Liver (tissue), 8 donors: ENCODE measurements at regions not wholly inside any gene's neighbourhood (a gene's known extent, or its start where the extent isn't known, plus 50 kb on each side); places are given as distances from the start of the nearest gene placed in this dataset.

ENCODE experiments used
- DNase-seq: peaks from one replicate; pipeline ENCODE4 v3.0.0-alpha.2; 2017; ENCODE audit warnings: low spot score
- H3K27ac ChIP-seq, 2 donors: one replicate each; pipeline ENCODE4 v1.7.0; 2013; ENCODE audit warnings: inconsistent platforms in 2 of 2, low read length in 2 of 2, control low read depth in 1 of 2, low read depth in 1 of 2, mild to moderate bottlenecking in 1 of 2
- H3K27me3 ChIP-seq, 4 donors: one replicate each; pipeline versions ENCODE4 v1.6.1 to v1.7.0; 2013; ENCODE audit warnings: low read length in 3 of 4, inconsistent platforms in 1 of 4, mild to moderate bottlenecking in 1 of 4, moderate library complexity in 1 of 4; ENCODE audit not compliant: control insufficient read depth in 4 of 4, insufficient read depth in 4 of 4
- H3K36me3 ChIP-seq, 4 donors: one replicate each; pipeline versions ENCODE4 v1.6.1 to v1.7.0; 2013; ENCODE audit warnings: low read length in 3 of 4, mild to moderate bottlenecking in 3 of 4, low read depth in 1 of 4, moderate library complexity in 1 of 4; ENCODE audit not compliant: control insufficient read depth in 4 of 4, insufficient read depth in 3 of 4
- H3K4me1 ChIP-seq, 4 donors: one replicate each; pipeline versions ENCODE4 v1.6.1 to v1.7.0; 2013; ENCODE audit warnings: low read length in 3 of 4, mild to moderate bottlenecking in 3 of 4, moderate library complexity in 1 of 4; ENCODE audit not compliant: control insufficient read depth in 4 of 4, insufficient read depth in 4 of 4
- H3K4me3 ChIP-seq, 3 donors: one replicate each; pipeline versions ENCODE4 v1.6.1 to v1.7.0; 2013; ENCODE audit warnings: low read length in 3 of 3, control low read depth in 1 of 3, low read depth in 1 of 3, mild to moderate bottlenecking in 1 of 3
- H3K9ac ChIP-seq, 2 donors: one replicate each; pipeline ENCODE4 v1.7.0; 2013; ENCODE audit warnings: low read length in 2 of 2, mild to moderate bottlenecking in 2 of 2, moderate library complexity in 2 of 2, control low read depth in 1 of 2, low read depth in 1 of 2
- H3K9me3 ChIP-seq, 4 donors: one replicate each; pipeline versions ENCODE4 v1.6.1 to v1.7.0; 2013; ENCODE audit warnings: low read length in 3 of 4; ENCODE audit not compliant: control insufficient read depth in 4 of 4
- EGR1 ChIP-seq, 2 donors: IDR thresholded peaks; 2 replicates each; pipeline ENCODE4 v1.6.1; 2016 to 2018; ENCODE audit warnings: antibody characterized with exemption in 2 of 2, low read depth in 2 of 2
- FOXA1 ChIP-seq: IDR thresholded peaks from 2 replicates; pipeline ENCODE4 v1.6.1; 2016; ENCODE audit warnings: antibody characterized with exemption
- FOXA2 ChIP-seq: IDR thresholded peaks from 2 replicates; pipeline ENCODE4 v1.6.1; 2016; ENCODE audit warnings: antibody characterized with exemption
- GABPA ChIP-seq, 2 donors: IDR thresholded peaks in 1 of 2; conservative IDR thresholded peaks in 1 of 2; 2 replicates each; pipeline ENCODE4 v1.6.1; 2016; ENCODE audit warnings: antibody characterized with exemption in 2 of 2, mild to moderate bottlenecking in 1 of 2, moderate library complexity in 1 of 2
- HNF4G ChIP-seq: IDR thresholded peaks from 2 replicates; pipeline ENCODE4 v1.6.1; 2016; ENCODE audit warnings: antibody characterized with exemption
- JUND ChIP-seq, 2 donors: IDR thresholded peaks; 2 replicates each; pipeline ENCODE4 v1.6.1; 2016; ENCODE audit warnings: antibody characterized with exemption in 2 of 2
- NR2F2 ChIP-seq: IDR thresholded peaks from 2 replicates; pipeline ENCODE4 v1.6.1; 2016; ENCODE audit warnings: antibody characterized with exemption
- RAD21 ChIP-seq, 2 donors: IDR thresholded peaks; 2 replicates each; pipeline ENCODE4 v1.6.1; 2016; ENCODE audit warnings: antibody characterized with exemption in 2 of 2, mild to moderate bottlenecking in 2 of 2
- SP1 ChIP-seq: IDR thresholded peaks from 2 replicates; pipeline ENCODE4 v1.6.1; 2018; ENCODE audit warnings: antibody characterized with exemption, mild to moderate bottlenecking
- TAF1 ChIP-seq: conservative IDR thresholded peaks from 2 replicates; pipeline ENCODE4 v1.6.1; 2016; ENCODE audit warnings: antibody characterized with exemption, mild to moderate bottlenecking
- YY1 ChIP-seq: IDR thresholded peaks from 2 replicates; pipeline ENCODE4 v1.6.1; 2016; ENCODE audit warnings: antibody characterized with exemption, mild to moderate bottlenecking
- WGBS: extraction: QIAGEN DNeasy Blood & Tissue Kit; methylation state at CpG from one replicate; pipeline ENCODE4 v1.1.7; 2013; 5-methylcytosine and 5-hydroxymethylcytosine counted together
- TF ChIP-seq, protein P1 (sequence below): IDR thresholded peaks from 2 replicates; pipeline ENCODE4 v1.6.1; 2016; ENCODE audit warnings: antibody characterized with exemption
- TF ChIP-seq, protein P2 (sequence below): IDR thresholded peaks from 2 replicates; pipeline ENCODE4 v1.6.1; 2016; ENCODE audit warnings: antibody characterized with exemption
- TF ChIP-seq, protein P3 (sequence below): fragments of 150-350 bp; IDR thresholded peaks from 2 replicates; pipeline ENCODE4 v1.5.1; 2017; ENCODE audit warnings: improper control_type of control experiment, low read depth, low read length; ENCODE audit not compliant: missing input control
- donor health status: healthy.
- donor health status: healthy.
- donor health status: healthy.
- donor health status: healthy.
- donor health status: healthy.

DNA sequence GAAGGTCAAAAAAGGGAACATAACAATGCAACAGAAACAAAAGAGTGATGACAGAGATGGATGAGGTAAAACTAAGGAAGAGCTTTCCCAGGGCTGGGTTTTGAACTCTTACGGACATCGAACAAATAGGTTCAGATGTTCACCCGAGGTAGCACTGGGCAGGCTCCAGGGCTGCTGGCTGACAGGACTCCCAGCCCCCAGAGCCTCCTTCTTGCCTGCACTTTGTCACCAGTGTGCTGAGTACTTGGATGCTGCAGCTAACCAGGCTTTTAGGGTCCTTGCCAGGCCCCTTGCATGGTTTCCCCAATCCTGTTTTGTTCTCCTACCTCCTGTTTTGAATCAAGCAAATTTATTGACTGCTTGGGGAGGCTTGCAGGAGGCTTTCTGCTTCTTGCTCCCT, 322.9 kb downstream of the DYSF start:
- no peak for DNase-seq
- TF ChIP-seq, protein P1, sequence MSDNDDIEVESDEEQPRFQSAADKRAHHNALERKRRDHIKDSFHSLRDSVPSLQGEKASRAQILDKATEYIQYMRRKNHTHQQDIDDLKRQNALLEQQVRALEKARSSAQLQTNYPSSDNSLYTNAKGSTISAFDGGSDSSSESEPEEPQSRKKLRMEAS: no peak
- TF ChIP-seq RAD21 (IDR thresholded peaks at IDR 0.05): no peak

DNA sequence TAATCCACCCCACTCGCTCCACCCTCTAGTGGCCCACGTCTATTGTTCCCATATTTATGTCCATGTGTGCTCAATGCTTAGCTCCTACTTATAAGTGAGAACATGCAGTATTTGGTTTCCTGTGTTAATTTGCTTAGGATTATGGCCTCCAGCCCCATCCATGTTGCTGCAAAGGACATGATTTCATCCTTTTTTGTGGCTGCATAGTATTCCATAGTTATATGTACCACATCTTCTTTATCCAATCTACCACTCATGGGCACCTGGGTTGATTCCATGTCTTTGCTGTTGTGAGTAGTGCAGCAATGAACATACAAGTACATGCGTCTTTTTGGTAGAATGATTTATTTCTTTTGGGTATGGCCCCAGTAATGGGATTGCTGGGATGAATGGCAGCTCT, 319.9 kb downstream of the DYSF start:
- Histone ChIP-seq H3K4me1 (no peaks in the 10 kb centered on the region), H3K9ac (no peak overlapping the region), H3K27ac (no peak overlapping the region), H3K36me3 (no peaks in the 10 kb centered on the region), H3K9me3 (peaks cover 0 to 8% (median 0%) of the 10 kb centered on the region in 4 donors), H3K4me3 (no peak overlapping the region), H3K27me3 (no peaks in the 10 kb centered on the region)
- WGBS: 90% methylated on average over 3 of the region's 3 CpGs
- DNase-seq: no peak
- TF ChIP-seq GABPA (IDR thresholded peaks at IDR 0.05 in 1 of 2, conservative IDR thresholded peaks at IDR 0.05 in 1 of 2): no peak
- TF ChIP-seq, protein P2, sequence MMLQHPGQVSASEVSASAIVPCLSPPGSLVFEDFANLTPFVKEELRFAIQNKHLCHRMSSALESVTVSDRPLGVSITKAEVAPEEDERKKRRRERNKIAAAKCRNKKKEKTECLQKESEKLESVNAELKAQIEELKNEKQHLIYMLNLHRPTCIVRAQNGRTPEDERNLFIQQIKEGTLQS: no peak
- no peak for TF ChIP-seq TAF1
- TF ChIP-seq, protein P3, sequence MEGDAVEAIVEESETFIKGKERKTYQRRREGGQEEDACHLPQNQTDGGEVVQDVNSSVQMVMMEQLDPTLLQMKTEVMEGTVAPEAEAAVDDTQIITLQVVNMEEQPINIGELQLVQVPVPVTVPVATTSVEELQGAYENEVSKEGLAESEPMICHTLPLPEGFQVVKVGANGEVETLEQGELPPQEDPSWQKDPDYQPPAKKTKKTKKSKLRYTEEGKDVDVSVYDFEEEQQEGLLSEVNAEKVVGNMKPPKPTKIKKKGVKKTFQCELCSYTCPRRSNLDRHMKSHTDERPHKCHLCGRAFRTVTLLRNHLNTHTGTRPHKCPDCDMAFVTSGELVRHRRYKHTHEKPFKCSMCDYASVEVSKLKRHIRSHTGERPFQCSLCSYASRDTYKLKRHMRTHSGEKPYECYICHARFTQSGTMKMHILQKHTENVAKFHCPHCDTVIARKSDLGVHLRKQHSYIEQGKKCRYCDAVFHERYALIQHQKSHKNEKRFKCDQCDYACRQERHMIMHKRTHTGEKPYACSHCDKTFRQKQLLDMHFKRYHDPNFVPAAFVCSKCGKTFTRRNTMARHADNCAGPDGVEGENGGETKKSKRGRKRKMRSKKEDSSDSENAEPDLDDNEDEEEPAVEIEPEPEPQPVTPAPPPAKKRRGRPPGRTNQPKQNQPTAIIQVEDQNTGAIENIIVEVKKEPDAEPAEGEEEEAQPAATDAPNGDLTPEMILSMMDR: no peak
- no peak for TF ChIP-seq EGR1 (IDR thresholded peaks at IDR 0.05; ENCODE audit: low read depth in 2 of 2)

More for the DNA sequence above, 322.9 kb downstream of the DYSF start:
- WGBS: 82% methylated on average over 3 of the region's 3 CpGs
- H3K27me3 ChIP-seq: no peaks in the 10 kb centered on the region
- no peaks in the 10 kb centered on the region for H3K4me1 ChIP-seq
- no peak overlapping the region for H3K9ac ChIP-seq
- H3K36me3 ChIP-seq: no peaks in the 10 kb centered on the region
- H3K27ac ChIP-seq: no peak overlapping the region
- no peak overlapping the region for H3K4me3 ChIP-seq
- H3K9me3 ChIP-seq: peaks cover 0 to 1% (median 0%) of the 10 kb centered on the region in 4 donors

DNA sequence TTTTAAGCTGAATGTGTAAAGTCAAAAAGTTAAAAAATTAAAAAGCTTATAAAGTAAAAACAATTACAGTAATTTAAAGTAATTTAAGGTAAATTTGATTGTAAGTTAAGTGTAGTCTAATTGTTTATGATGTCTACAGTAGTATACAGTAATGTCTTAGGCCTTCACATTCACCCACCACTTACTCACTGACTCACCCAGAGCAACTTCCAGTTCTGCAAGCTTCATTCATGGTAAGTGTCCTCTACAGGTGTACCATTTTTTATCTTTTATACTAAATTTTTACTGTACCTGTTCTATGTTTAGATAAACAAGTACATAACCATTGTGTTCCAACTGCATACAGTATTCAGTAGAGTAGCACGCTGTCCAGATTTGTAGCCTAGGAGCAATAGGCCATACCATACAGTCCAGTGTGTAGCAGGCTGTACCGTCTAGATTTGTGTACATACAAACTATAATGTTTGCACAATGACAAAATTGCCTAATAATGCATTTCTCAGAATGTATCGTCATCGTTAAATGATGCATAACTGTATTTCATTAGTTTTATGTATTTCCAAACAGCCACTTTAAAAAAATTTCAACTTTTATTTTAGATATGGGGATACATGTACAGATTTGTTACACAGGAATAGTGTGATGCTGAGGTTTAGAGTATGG, 319.3 kb downstream of the DYSF start:
- no peak for DNase-seq
- Histone ChIP-seq H3K9me3 (peaks cover 0 to 8% (median 0%) of the 10 kb centered on the region in 4 donors), H3K9ac (no peak overlapping the region), H3K4me1 (no peaks in the 10 kb centered on the region), H3K36me3 (no peaks in the 10 kb centered on the region), H3K4me3 (no peak overlapping the region), H3K27me3 (no peaks in the 10 kb centered on the region), H3K27ac (no peak overlapping the region)
- 89% methylated on average over 4 of the region's 4 CpGs for WGBS
- TF ChIP-seq YY1: no peak
- no peak for TF ChIP-seq RAD21 (IDR thresholded peaks at IDR 0.05)
- TF ChIP-seq, protein P3: no peak
- no peak for TF ChIP-seq SP1
- no peak for TF ChIP-seq JUND (IDR thresholded peaks at IDR 0.05)
- no peak for TF ChIP-seq NR2F2
- TF ChIP-seq FOXA1: no peak
- TF ChIP-seq GABPA (IDR thresholded peaks at IDR 0.05 in 1 of 2, conservative IDR thresholded peaks at IDR 0.05 in 1 of 2): no peak
- TF ChIP-seq, protein P1: no peak
- TF ChIP-seq, protein P2: no peak
- no peak for TF ChIP-seq HNF4G
- no peak for TF ChIP-seq EGR1 (IDR thresholded peaks at IDR 0.05; ENCODE audit: low read depth in 2 of 2)
- TF ChIP-seq FOXA2: no peak
- TF ChIP-seq TAF1: no peak
